ENCODE measurements at regions not wholly inside any gene's neighbourhood (a gene's known extent, or its start where the extent isn't known, plus 50 kb on each side); places are given as distances from the start of the nearest gene placed in this dataset.

GRCh38 chrX:2600564-2600963 lies 90.5 kb upstream of the CD99 start:
- Histone ChIP-seq H3K36me3 (ENCODE audit: control insufficient read depth in 4 of 4, insufficient read depth in 3 of 4, low read depth in 1 of 4, low read length in 3 of 4) (peaks cover 0 to 3% (median 0%) of the 10 kb centered on the region in 4 donors), H3K9ac (ENCODE audit: low read depth in 1 of 2, low read length in 2 of 2) (no peak overlapping the region), H3K4me3 (ENCODE audit: low read depth in 1 of 3, low read length in 3 of 3) (no peak overlapping the region), H3K27ac (ENCODE audit: low read depth in 1 of 2, low read length in 2 of 2) (no peak overlapping the region), H3K9me3 (ENCODE audit: control insufficient read depth in 4 of 4, low read length in 3 of 4) (no peaks in the 10 kb centered on the region), H3K27me3 (ENCODE audit: control insufficient read depth in 4 of 4, insufficient read depth in 4 of 4, low read length in 3 of 4) (no peaks in the 10 kb centered on the region), H3K4me1 (ENCODE audit: control insufficient read depth in 4 of 4, insufficient read depth in 4 of 4, low read length in 3 of 4) (no peaks in the 10 kb centered on the region)
- WGBS, result 95% methylated on average over 6 of the region's 6 CpGs
- TF ChIP-seq JUND (IDR thresholded peaks at IDR 0.05) (no peak), RAD21 (IDR thresholded peaks at IDR 0.05) (no peak), NR2F2 (IDR thresholded peaks at IDR 0.05) (no peak), ZBTB33 (IDR thresholded peaks at IDR 0.05) (no peak), FOXA1 (IDR thresholded peaks at IDR 0.05) (no peak), HNF4A (conservative IDR thresholded peaks at IDR 0.05) (no peak)
- TF ChIP-seq, protein P1, sequence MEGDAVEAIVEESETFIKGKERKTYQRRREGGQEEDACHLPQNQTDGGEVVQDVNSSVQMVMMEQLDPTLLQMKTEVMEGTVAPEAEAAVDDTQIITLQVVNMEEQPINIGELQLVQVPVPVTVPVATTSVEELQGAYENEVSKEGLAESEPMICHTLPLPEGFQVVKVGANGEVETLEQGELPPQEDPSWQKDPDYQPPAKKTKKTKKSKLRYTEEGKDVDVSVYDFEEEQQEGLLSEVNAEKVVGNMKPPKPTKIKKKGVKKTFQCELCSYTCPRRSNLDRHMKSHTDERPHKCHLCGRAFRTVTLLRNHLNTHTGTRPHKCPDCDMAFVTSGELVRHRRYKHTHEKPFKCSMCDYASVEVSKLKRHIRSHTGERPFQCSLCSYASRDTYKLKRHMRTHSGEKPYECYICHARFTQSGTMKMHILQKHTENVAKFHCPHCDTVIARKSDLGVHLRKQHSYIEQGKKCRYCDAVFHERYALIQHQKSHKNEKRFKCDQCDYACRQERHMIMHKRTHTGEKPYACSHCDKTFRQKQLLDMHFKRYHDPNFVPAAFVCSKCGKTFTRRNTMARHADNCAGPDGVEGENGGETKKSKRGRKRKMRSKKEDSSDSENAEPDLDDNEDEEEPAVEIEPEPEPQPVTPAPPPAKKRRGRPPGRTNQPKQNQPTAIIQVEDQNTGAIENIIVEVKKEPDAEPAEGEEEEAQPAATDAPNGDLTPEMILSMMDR (IDR thresholded peaks at IDR 0.05; ENCODE audit: low read depth, low read length, missing input control), result no peak
- DNase-seq (ENCODE audit: low spot score), result no peak

- WGBS, result 80% methylated on average over 9 of the region's 9 CpGs
- H3K9ac ChIP-seq (ENCODE audit: low read depth in 1 of 2, low read length in 2 of 2), result no peak overlapping the region
These were observed 94.4 kb upstream of the CD99 start for GRCh38 chrX:2596555-2597255.

More at GRCh38 chrX:2596555-2597255, 94.4 kb upstream of the CD99 start:
- H3K4me1 ChIP-seq (ENCODE audit: control insufficient read depth in 4 of 4, insufficient read depth in 4 of 4, low read length in 3 of 4), result peaks cover 0 to 4% (median 2%) of the 10 kb centered on the region in 4 donors
- no peaks in the 10 kb centered on the region for H3K27me3 ChIP-seq (ENCODE audit: control insufficient read depth in 4 of 4, insufficient read depth in 4 of 4, low read length in 3 of 4)
- no peaks in the 10 kb centered on the region for H3K9me3 ChIP-seq (ENCODE audit: control insufficient read depth in 4 of 4, low read length in 3 of 4)
- TF ChIP-seq RAD21 (IDR thresholded peaks at IDR 0.05) (no peak), REST (IDR thresholded peaks at IDR 0.05) (no peak), MAX (IDR thresholded peaks at IDR 0.05) (no peak), HNF4A (conservative IDR thresholded peaks at IDR 0.05) (no peak), EGR1 (IDR thresholded peaks at IDR 0.05; ENCODE audit: low read depth in 2 of 2) (no peak), NR2F2 (IDR thresholded peaks at IDR 0.05) (no peak), ATF3 (IDR thresholded peaks at IDR 0.05) (no peak), RXRA (IDR thresholded peaks at IDR 0.05) (no peak), FOXA1 (IDR thresholded peaks at IDR 0.05) (no peak), TAF1 (conservative IDR thresholded peaks at IDR 0.05) (no peak), HNF4G (IDR thresholded peaks at IDR 0.05) (no peak)
- TF ChIP-seq, protein P1 (IDR thresholded peaks at IDR 0.05; ENCODE audit: low read depth, low read length, missing input control), result no peak
- H3K27ac ChIP-seq (ENCODE audit: low read depth in 1 of 2, low read length in 2 of 2), result no peak overlapping the region
- H3K36me3 ChIP-seq (ENCODE audit: control insufficient read depth in 4 of 4, insufficient read depth in 3 of 4, low read depth in 1 of 4, low read length in 3 of 4), result no peaks in the 10 kb centered on the region
- DNase-seq (ENCODE audit: low spot score), result no peak
- H3K4me3 ChIP-seq (ENCODE audit: low read depth in 1 of 3, low read length in 3 of 3), result no peak overlapping the region

All from liver (tissue), 8 donors.